Omental fat pad (tissue), 3 donors: ENCODE measurements at regions not wholly inside any gene's neighbourhood (a gene's known extent, or its start where the extent isn't known, plus 50 kb on each side); places are given as distances from the start of the nearest gene placed in this dataset.
A peak's percentile ranks its signal among the peaks of the same experiment; 100 is the strongest.

ENCODE experiments used
- ATAC-seq: fragments of 150-250 bp; one replicate; pipeline ENCODE4 v1.9.1; 2016; ENCODE audit warnings: mild to moderate bottlenecking, moderate library complexity; ENCODE audit not compliant: low FRiP score
- DNase-seq: peaks from one replicate; pipeline ENCODE4 v3.0.0-alpha.2; 2019; ENCODE audit warnings: low spot score
- TF ChIP-seq, protein P1 (sequence below), 3 donors: fragments of 450-650 bp; IDR thresholded peaks; one replicate each; pipeline ENCODE4 v1.5.1; 2016 to 2017; ENCODE audit warnings: antibody characterized with exemption in 3 of 3, mild to moderate bottlenecking in 3 of 3, moderate library complexity in 2 of 3

DNA sequence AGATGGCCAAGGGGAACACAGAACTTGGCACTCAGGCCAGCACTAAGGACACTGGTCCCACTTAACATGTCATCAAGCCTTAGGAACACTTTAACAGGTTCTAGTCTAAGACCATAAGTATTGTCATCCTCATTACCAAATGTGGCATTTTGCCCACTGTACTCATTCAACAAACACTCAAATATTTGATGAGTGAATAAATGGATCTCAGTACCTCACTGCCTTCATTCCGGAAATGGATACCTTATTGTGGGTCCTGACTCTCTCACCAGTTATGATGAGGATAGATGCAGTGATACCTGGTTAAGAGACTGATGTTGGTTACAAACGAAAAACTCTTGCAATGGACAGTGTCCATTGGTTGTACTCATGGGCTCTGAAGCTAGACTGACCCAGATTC is 455.2 kb upstream of the DYNLRB2 start:
- ATAC-seq = no peak

DNA sequence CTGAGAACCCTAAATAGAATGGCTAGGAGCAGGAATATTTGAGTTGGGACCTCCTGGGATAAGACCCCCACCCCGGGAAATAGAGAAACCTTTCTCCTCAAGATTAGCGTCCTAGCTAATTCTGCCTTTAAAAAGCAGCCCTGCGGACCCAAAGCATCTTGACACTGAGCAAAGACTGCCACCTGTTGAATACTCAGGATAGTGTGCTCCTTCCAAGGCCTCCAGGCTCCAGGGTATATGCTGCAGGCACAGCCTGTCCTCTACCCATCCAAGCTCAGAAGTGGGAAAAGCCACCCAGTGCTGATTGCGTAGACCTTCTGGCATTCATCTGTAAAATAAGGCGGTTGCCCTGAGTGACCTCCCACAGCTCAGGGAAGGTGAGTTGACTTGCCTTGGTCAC is 456.2 kb upstream of the DYNLRB2 start:
- ATAC-seq (peak; percentile 89), DNase-seq (no peak)
- TF ChIP-seq, protein P1, sequence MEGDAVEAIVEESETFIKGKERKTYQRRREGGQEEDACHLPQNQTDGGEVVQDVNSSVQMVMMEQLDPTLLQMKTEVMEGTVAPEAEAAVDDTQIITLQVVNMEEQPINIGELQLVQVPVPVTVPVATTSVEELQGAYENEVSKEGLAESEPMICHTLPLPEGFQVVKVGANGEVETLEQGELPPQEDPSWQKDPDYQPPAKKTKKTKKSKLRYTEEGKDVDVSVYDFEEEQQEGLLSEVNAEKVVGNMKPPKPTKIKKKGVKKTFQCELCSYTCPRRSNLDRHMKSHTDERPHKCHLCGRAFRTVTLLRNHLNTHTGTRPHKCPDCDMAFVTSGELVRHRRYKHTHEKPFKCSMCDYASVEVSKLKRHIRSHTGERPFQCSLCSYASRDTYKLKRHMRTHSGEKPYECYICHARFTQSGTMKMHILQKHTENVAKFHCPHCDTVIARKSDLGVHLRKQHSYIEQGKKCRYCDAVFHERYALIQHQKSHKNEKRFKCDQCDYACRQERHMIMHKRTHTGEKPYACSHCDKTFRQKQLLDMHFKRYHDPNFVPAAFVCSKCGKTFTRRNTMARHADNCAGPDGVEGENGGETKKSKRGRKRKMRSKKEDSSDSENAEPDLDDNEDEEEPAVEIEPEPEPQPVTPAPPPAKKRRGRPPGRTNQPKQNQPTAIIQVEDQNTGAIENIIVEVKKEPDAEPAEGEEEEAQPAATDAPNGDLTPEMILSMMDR (IDR thresholded peaks at IDR 0.05) = peak in 1 of 3 donors; percentile 20

More for the DNA sequence above, 455.2 kb upstream of the DYNLRB2 start:
- TF ChIP-seq, protein P1 (IDR thresholded peaks at IDR 0.05) = no peak
- no peak for DNase-seq

DNA sequence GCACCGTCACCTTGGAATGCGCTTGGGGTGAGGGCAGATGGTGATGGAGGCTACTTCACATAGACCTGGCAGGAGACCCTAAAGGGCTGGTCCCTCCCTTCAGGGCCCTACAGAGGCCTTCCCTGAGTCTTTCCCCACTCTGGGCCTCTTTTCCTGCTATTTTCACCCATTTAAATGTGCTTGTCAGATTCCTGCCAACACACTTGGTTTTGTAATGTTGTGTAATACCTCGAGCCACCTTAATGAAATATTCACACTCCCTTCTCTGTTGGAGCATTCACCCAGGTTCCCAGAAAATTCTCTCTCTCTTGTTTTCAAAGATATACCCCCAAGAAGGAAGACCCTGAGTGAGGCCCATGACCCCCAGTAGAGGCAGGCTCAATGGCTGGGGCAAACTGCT is 456.6 kb upstream of the DYNLRB2 start:
- ATAC-seq = peak; percentile 46
- TF ChIP-seq, protein P1 (IDR thresholded peaks at IDR 0.05) = no peak
- DNase-seq = no peak

DNA sequence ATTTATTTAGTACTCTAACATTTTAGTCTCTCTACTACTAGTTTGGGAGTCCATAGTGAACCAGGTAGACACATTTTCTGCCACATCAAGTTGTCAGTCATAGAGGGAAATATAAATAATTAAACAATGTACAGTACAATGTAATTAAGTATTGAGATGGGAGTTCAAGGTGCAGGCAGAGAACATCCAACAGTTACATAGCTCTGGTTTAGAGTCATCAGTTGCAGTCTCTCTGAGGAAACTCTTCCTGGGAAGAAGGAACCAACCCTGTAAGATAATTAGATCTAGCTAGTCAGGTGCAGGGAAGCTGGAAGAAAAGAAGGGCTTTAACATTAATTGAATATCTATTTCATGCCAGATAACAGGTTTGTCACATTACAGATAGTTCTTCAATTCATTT is 457.9 kb upstream of the DYNLRB2 start:
- ATAC-seq = no peak
- TF ChIP-seq, protein P1 (IDR thresholded peaks at IDR 0.05) = no peak
- DNase-seq = no peak

DNA sequence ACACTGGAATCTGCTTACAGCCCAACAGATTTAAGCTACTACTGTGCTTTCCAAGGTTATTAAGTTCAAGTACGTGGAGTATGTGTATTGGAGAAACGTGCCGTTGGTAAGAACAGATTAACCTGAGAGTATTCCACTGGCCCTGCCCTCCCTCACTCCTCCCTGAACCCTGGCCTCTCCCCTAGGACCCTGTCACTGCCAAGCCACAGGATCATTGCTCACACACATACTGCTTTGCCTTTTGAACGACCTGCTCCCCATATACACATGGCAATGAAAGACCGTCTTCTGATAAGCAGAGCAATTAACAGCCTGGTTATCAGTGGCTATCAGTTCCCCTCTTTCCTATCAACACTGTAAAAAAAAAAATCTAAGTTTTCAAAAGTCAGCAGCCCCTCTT is 458.9 kb upstream of the DYNLRB2 start:
- ATAC-seq (no peak), DNase-seq (no peak)
- TF ChIP-seq, protein P1 (IDR thresholded peaks at IDR 0.05) = no peak

DNA sequence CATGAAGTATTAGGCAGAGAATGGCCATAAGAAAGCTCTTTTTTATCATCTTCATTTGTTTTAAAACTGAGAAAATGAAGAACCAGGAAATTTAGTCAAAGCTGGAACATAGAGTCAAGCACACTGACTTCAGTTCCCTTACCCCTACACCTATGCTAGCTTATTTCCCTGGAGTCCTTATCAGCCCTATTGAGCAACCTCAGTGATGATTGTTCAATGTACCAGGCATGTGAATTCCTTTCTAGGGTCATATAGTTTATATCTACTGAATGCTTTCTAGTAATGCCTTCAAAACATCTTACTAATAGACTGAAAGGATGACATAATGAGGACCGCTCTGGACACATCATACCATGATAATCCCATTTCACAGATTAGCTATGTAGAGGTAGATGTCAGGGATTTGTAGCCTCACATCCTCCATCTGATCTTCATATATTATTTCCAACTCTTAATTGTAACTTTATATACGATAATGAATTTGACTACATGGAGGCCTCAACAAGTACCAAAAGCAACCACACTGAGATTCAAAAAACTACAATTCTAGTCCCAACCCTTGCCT is 460.4 kb upstream of the DYNLRB2 start:
- DNase-seq = no peak
- TF ChIP-seq, protein P1 (IDR thresholded peaks at IDR 0.05) = no peak
- peak; percentile 65 for ATAC-seq

DNA sequence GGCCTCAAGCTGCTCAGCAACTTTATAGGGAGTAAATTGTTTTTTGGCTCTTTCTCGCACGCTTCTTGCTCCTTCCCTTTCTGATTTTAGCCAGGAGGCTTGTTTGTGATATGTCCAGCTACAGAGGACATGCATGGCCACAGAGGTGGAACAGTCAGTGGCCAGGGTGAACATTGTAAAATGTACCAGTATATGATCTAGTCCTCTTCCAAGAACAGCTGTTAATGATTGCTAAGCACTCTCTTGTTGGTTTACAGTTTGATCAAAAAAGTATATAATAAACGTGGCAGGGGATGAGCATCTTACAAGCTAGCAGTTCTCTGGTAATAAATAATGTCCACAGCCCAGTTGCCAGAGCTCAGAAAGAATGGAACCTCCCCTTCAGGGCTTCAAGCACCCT is 461.7 kb upstream of the DYNLRB2 start:
- DNase-seq (no peak), ATAC-seq (no peak)
- TF ChIP-seq, protein P1 (IDR thresholded peaks at IDR 0.05) = no peak
